ACC112 (cell line): ENCODE measurements at regions not wholly inside any gene's neighbourhood (a gene's known extent, or its start where the extent isn't known, plus 50 kb on each side); places are given as distances from the start of the nearest gene placed in this dataset.
"Not testable (repeated sequence)": the region's sequence is repeated elsewhere in the genome, so short reads cannot be mapped to it uniquely, and the experiment has no call there.

Source experiments
- H2AFZ ChIP-seq: fragments of 200-600 bp; sonication (generic); one replicate; pipeline ENCODE4 v1.6.0; 2017; ENCODE audit warnings: antibody characterized with exemption, low read length; ENCODE audit not compliant: unreplicated experiment
- H3K27ac ChIP-seq: fragments of 200-600 bp; sonication (generic); 2 replicates; pipeline ENCODE4 v1.5.1; 2014; ENCODE audit warnings: low read depth, mild to moderate bottlenecking, antibody characterized with exemption, low read length, moderate library complexity
- H3K27me3 ChIP-seq: fragments of 200-600 bp; sonication (generic); 2 replicates; pipeline ENCODE4 v1.6.1; 2014; ENCODE audit warnings: mild to moderate bottlenecking, antibody characterized with exemption, low read length, moderate library complexity, mixed read lengths; ENCODE audit not compliant: insufficient read depth
- H3K36me3 ChIP-seq: fragments of 200-600 bp; sonication (generic); 2 replicates; pipeline ENCODE4 v1.6.1; 2016; ENCODE audit warnings: mild to moderate bottlenecking, antibody characterized with exemption, low read length, moderate library complexity, mixed read lengths; ENCODE audit not compliant: insufficient read depth
- H3K4me1 ChIP-seq: fragments of 200-600 bp; sonication (generic); one replicate; pipeline ENCODE4 v1.6.1; 2016; ENCODE audit warnings: low read length, mixed read lengths; ENCODE audit not compliant: insufficient read depth, unreplicated experiment, control insufficient read depth
- H3K4me3 ChIP-seq: fragments of 200-600 bp; sonication (generic); 2 replicates; pipeline ENCODE4 v1.5.1; 2014; ENCODE audit warnings: mild to moderate bottlenecking, low read depth, low read length
- H3K79me2 ChIP-seq: fragments of 200-600 bp; sonication (generic); one replicate; pipeline ENCODE4 v1.6.0; 2016; ENCODE audit warnings: low read length; ENCODE audit not compliant: control insufficient read depth, unreplicated experiment, insufficient read depth

DNA sequence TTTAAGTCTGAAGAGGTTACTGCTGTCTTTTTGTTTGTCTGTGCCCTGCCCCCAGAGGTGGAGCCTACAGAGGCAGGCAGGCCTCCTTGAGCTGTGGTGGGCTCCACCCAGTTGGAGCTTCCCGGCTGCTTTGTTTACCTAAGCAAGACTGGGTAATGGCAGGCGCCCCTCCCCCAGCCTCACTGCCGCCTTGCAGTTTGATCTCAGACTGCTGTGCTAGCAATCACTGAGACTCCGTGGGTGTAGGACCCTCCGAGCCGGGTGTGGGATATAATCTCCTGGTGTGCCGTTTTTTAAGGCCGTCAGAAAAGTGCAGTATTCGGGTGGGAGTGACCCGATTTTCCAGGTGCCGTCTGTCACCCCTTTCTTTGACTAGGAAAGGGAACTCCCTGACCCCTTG lies 499.3 kb upstream of the GRAMD2B start:
- not testable (repeated sequence) for H3K79me2 ChIP-seq, H3K4me3 ChIP-seq, H3K27ac ChIP-seq, H3K4me1 ChIP-seq, H2AFZ ChIP-seq, H3K36me3 ChIP-seq, H3K27me3 ChIP-seq

DNA sequence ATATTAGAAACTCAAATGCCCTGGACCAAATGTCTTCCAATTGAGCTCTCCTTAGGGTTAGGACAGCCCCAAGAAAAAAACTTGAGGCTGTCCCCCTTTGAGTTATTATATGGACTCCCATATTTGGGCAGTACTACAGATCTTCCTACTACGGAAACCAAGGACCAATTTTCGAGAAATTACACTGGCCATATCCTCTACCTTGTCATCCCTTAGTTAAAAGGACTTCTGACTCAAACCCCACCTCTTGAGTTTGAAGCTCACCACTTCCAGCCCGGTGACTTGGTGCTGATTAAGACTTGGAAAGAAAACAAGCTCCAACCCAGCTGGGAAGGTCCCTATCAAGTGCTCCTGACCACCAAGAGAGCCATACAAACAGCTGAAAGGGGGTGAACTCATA lies 497.0 kb upstream of the GRAMD2B start:
- Histone ChIP-seq H2AFZ (no peak overlapping the region), H3K4me1 (no peaks in the 10 kb centered on the region), H3K4me3 (no peak overlapping the region), H3K79me2 (no peaks in the 10 kb centered on the region), H3K27me3 (no peaks in the 10 kb centered on the region), H3K27ac (no peak overlapping the region), H3K36me3 (no peaks in the 10 kb centered on the region)

DNA sequence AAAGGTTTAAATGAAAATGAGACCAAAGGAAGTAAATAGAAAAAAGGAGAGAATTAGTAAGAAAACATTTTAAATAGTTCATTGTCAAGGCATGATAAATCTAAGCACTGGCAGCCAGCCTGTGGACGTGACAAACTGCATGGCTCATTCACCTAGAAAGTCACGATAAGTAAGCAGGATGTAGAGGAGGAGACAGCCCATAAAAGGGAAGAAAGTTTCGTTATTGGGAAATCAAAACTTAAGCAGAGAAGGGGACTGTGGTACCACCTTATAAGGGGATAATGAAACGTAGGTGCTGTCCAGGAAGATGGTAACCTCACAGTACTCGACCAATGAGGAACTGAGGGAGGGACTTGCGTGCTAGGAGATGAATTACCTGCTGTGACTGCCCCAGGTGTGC lies 494.5 kb upstream of the GRAMD2B start:
- no peaks in the 10 kb centered on the region for H3K36me3 ChIP-seq
- no peaks in the 10 kb centered on the region for H3K4me1 ChIP-seq
- no peak overlapping the region for H3K4me3 ChIP-seq
- H2AFZ ChIP-seq, result no peak overlapping the region
- H3K27me3 ChIP-seq, result no peaks in the 10 kb centered on the region
- no peak overlapping the region for H3K27ac ChIP-seq
- no peaks in the 10 kb centered on the region for H3K79me2 ChIP-seq

DNA sequence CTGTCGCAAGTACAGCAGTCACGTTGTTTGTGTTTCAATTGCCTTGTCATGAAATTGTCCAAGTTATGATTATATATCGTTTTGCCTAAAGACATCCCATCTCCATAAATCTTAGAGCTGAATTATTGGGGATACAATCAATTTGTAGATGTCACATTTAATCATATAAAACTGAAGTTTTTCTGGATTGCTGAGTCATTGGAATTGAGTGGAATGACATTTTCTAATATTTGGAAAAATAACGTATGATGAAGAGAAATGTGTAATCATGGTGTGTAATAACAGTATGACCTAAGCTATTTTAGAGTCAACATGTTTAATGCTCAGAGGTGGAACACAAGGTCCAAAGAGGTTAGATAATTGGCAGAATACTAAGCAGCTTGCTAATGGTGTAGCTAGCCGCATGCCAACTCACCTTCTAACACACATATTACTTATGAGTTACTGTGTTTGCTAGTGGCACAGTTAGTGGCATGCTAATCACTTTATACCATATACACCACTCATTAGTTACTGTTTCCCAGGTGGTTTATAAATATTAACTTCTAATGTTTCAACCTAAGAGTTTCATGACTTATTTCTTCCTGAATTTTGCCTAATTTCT lies 473.1 kb upstream of the GRAMD2B start:
- Histone ChIP-seq H2AFZ (no peak overlapping the region), H3K4me3 (no peak overlapping the region), H3K79me2 (no peaks in the 10 kb centered on the region), H3K4me1 (no peaks in the 10 kb centered on the region), H3K36me3 (no peaks in the 10 kb centered on the region; the same call in 1 of the 2 replicates), H3K27me3 (no peaks in the 10 kb centered on the region), H3K27ac (no peak overlapping the region)

DNA sequence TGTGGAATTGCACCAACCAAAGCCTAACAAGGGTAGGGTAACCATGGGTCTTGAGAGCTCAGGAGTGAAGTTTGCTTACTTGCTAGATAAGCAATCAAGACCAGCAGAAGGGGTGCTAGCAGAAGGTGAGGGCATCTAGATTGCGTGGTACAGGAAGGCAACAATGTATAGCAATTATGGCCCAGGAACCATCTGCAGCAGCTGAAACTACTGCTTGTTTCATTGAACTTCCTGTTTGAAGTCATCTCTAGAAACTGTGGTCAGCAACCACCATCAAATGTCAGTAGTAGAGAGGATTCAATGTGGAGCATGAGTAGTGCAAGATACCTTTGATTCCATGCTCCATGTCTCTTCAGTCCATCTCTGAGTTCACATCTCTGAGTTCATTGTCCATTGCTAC lies 462.1 kb upstream of the GRAMD2B start:
- H3K27me3 ChIP-seq, result no peaks in the 10 kb centered on the region
- no peak overlapping the region for H3K27ac ChIP-seq
- no peaks in the 10 kb centered on the region for H3K36me3 ChIP-seq
- no peaks in the 10 kb centered on the region for H3K4me1 ChIP-seq
- no peak overlapping the region for H3K4me3 ChIP-seq
- H3K79me2 ChIP-seq, result no peaks in the 10 kb centered on the region
- H2AFZ ChIP-seq, result no peak overlapping the region

DNA sequence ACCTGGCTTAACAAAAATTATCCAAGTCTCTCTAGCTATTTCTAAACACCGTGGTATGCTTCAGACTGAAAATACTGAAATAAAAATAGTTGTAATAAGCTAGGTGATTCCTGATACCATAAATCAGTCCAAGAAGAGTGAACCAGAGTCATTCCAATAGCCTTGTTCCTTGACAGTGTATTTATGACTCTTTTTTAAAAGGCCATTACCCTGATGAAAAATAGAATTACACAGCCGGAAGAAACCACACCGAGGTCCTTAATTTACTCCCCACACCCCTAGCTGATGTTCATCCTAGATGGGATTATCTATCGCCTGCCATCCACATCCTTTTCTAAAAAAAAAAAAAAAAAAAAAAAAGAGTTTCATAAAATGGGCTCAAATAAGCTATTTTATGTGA lies 457.6 kb upstream of the GRAMD2B start:
- no peaks in the 10 kb centered on the region for H3K4me1 ChIP-seq
- no peak overlapping the region for H3K27ac ChIP-seq
- no peak overlapping the region for H2AFZ ChIP-seq
- no peak overlapping the region for H3K4me3 ChIP-seq
- no peaks in the 10 kb centered on the region for H3K79me2 ChIP-seq
- no peaks in the 10 kb centered on the region for H3K27me3 ChIP-seq
- no peaks in the 10 kb centered on the region for H3K36me3 ChIP-seq

DNA sequence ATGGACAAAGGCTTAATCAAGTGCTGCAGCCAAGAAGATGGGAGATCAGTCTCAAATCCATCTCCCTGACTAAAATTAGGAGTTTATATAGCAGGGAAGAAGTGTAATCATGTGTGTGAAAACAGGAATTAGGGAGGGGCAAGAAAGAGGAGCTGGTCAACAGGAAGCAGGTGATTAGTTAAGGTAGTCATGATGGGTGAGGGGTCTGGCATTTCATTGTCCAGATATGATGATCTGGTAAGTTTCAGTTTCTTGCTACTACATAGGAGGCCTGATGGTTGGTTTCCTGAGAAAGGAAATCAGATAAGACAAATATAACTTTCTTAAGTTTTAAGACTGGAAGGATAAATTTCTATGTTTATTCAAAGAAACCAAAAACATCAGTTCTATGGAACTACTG lies 455.6 kb upstream of the GRAMD2B start:
- Histone ChIP-seq H2AFZ (no peak overlapping the region), H3K4me3 (no peak overlapping the region), H3K27me3 (no peaks in the 10 kb centered on the region), H3K4me1 (no peaks in the 10 kb centered on the region), H3K27ac (no peak overlapping the region), H3K36me3 (no peaks in the 10 kb centered on the region), H3K79me2 (no peaks in the 10 kb centered on the region)

DNA sequence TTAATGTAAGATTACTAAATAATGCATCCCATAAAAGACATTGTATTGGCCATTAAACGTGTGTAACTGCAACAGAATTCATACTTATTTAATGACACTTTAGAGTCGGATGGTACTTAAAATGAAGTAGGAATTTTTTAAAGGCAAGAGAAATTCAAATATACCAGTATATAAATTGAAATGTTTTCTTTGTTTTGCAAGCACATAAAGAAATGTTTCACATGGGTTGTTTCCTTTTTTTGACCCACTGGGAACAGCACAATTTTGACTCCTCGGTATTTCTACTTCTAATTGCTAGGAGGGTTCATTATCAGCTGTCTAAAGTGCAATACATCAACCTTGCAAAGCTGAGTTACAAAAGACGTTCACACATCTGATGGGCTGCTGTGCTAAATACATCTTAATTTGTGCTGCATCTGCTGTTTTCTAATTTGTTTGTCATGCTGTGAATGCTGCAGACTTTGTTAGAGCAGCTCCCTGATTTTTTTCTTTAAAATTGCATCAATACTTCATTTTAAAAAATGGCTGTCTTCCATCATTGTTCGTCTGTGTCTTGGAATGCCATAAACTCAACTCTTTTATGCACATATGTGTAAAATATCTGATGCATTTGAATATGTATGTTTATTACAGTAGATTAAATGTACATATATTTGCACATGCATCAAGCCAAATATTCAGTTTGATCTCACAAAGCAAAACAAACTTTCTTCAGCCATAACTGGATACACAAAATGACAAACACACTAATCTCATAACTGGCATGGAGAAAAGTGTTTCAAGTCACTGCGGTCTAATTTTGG lies 454.0 kb upstream of the GRAMD2B start:
- H3K27ac ChIP-seq, result no peak overlapping the region
- no peak overlapping the region for H3K4me3 ChIP-seq
- no peaks in the 10 kb centered on the region for H3K79me2 ChIP-seq
- no peaks in the 10 kb centered on the region for H3K4me1 ChIP-seq
- H2AFZ ChIP-seq, result no peak overlapping the region
- H3K36me3 ChIP-seq, result no peaks in the 10 kb centered on the region
- no peaks in the 10 kb centered on the region for H3K27me3 ChIP-seq

DNA sequence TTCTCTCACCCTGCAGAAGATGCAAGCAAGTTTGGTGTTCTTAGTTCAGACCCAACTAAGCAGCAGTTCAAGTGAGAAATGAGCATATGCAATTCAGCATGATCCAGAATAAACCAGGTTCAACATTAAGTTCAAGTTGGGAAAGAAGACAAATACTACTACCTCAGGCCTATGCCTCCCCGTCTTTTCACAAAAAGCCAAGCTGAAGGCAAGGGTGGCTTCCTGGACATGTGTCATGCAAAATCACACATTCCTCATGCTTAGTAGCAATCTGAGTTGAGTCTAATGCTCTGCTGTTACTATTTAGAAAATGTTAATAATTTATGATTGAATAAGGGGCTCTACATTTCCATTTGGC lies 453.4 kb upstream of the GRAMD2B start:
- Histone ChIP-seq H3K4me3 (no peak overlapping the region), H3K36me3 (no peaks in the 10 kb centered on the region), H3K27ac (no peak overlapping the region), H3K4me1 (no peaks in the 10 kb centered on the region), H2AFZ (no peak overlapping the region), H3K79me2 (no peaks in the 10 kb centered on the region), H3K27me3 (no peaks in the 10 kb centered on the region)

DNA sequence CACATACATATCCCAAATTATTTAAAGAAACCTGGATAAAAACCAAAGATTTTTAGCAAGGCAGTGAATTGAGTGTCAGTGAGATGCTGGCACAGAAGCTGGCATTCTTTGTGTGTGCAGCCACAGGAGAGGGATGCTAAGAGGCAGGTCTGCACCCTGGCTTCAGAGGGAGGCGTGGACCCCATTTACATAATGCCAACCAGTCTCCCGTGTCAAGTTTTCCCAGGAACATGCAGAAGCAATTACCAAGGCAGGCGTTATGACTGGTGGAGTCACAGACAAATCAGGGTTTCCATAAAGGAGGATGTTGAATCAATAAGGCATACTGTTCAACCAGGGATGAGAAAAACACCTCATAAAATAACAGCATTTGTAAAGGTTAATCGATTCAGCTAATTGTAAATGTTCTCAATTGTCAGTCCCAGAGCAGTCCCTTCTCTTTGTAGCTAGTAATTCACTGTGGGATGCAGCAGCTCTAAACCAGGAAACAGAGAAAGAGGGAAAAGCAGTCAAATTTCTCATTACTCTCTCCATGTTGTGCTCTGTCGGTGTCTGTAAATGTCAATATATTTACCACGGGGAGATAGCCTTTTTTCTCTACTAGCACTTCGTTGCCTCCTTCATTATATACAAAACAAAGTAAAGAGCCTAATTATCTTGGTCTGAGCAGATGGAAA lies 452.4 kb upstream of the GRAMD2B start:
- Histone ChIP-seq H3K79me2 (no peaks in the 10 kb centered on the region), H3K27ac (no peak overlapping the region), H3K4me3 (no peak overlapping the region), H3K4me1 (no peaks in the 10 kb centered on the region), H3K36me3 (no peaks in the 10 kb centered on the region), H2AFZ (no peak overlapping the region), H3K27me3 (no peaks in the 10 kb centered on the region)

DNA sequence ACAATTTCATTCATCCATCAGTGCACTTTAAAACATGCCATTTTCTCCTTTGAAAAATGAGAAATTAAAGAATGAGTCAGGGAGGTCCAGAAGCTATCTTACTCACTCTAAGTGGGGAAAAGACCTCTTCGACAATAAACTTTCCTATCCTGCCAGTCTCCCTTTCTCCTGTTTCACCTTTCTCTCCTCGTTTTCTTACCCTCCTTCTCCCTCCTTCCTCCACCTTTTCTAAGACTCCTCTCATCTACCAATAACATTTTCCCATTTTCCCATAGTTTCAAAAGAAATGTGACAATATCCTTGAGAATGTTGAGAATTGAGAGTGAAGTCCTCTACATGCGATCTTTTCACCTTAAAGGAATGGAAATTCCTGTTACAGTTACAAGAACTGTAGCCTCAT lies 450.5 kb upstream of the GRAMD2B start:
- no peaks in the 10 kb centered on the region for H3K4me1 ChIP-seq
- H3K4me3 ChIP-seq, result no peak overlapping the region
- no peak overlapping the region for H2AFZ ChIP-seq
- no peaks in the 10 kb centered on the region for H3K79me2 ChIP-seq
- H3K36me3 ChIP-seq, result no peaks in the 10 kb centered on the region
- H3K27me3 ChIP-seq, result no peaks in the 10 kb centered on the region
- no peak overlapping the region for H3K27ac ChIP-seq
